Vagina (tissue), 2 donors: ENCODE measurements at regions not wholly inside any gene's neighbourhood (a gene's known extent, or its start where the extent isn't known, plus 50 kb on each side); places are given as distances from the start of the nearest gene placed in this dataset.

Source experiments
- DNase-seq, 2 donors: peaks; one replicate each; pipeline ENCODE4 v3.0.0-alpha.2; 2017; ENCODE audit errors: extremely low spot score in 2 of 2
- H3K27ac ChIP-seq: fragments of 200-600 bp; sonication (generic); one replicate; pipeline ENCODE4 v1.5.1; 2019
- H3K27me3 ChIP-seq: fragments of 200-600 bp; sonication (generic); one replicate; pipeline ENCODE4 v1.5.1; 2019
- H3K36me3 ChIP-seq, 2 donors: fragments of 200-600 bp; sonication (generic); one replicate each; pipeline ENCODE4 v1.5.1; 2017 to 2019
- H3K4me1 ChIP-seq: fragments of 200-600 bp; sonication (generic); one replicate; pipeline ENCODE4 v1.5.1; 2019
- H3K4me3 ChIP-seq, 2 donors: fragments of 200-600 bp; sonication (generic); 1 replicate in 1 of 2; 2 replicates in 1 of 2; pipeline ENCODE4 v1.5.1; 2016 to 2019
- H3K9me3 ChIP-seq: fragments of 200-600 bp; sonication (generic); one replicate; pipeline ENCODE4 v1.5.1; 2019
- POLR2A ChIP-seq, 2 donors: fragments of 450-650 bp; IDR thresholded peaks; one replicate each; pipeline ENCODE4 v1.6.1; 2017; ENCODE audit warnings: antibody characterized with exemption in 2 of 2, mild to moderate bottlenecking in 2 of 2, moderate library complexity in 2 of 2
- POLR2AphosphoS5 ChIP-seq, 2 donors: sonication (generic); formaldehyde crosslinking; IDR thresholded peaks; one replicate each; pipeline ENCODE4 v1.9.0; 2017; ENCODE audit warnings: antibody characterized with exemption in 2 of 2, mild to moderate bottlenecking in 2 of 2, low read depth in 1 of 2; ENCODE audit not compliant: insufficient read depth in 1 of 2
- intact Hi-C: fragments of 100-400 bp; cut with DNase I; formaldehyde crosslinking; loops from one replicate; pipeline ENCODE4 v1.15.1; 2023
- TF ChIP-seq, protein P1 (sequence below), 3 experiments: fragments of 450-650 bp in 2 of 3; fragments of 200-600 bp in 1 of 3; sonication (generic) in 1 of 3; IDR thresholded peaks; one replicate each; pipeline ENCODE4 v1.5.1; 2017 to 2019; ENCODE audit warnings: antibody characterized with exemption in 3 of 3, mild to moderate bottlenecking in 2 of 3, moderate library complexity in 2 of 3

DNA sequence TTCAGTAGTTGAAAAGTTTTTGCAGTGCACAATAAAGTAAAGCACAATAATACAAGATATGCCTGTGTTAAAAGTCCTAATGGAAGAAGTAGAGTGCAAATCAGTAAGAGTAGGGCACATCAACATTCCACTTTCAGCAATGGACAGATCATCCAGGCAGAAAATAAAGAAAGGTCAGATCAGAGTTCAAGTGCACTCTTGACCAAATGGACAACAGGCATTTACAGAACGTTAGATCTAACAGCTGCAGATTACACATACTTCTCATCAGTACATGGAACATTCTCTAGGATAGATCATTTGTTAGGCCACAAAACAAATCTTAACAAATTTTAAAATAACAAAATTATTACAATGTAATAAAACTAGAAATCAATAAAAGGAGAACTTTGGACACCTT, 1373.5 kb upstream of the PABPC4L start:
- Histone ChIP-seq H3K4me1 (no peaks in the 10 kb centered on the region), H3K27me3 (no peaks in the 10 kb centered on the region), H3K9me3 (no peaks in the 10 kb centered on the region), H3K4me3 (no peak overlapping the region), H3K36me3 (no peaks in the 10 kb centered on the region), H3K27ac (no peak overlapping the region)
- intact Hi-C loops, result no loop called here
- no peak for DNase-seq
- no peak for TF ChIP-seq POLR2AphosphoS5 (IDR thresholded peaks at IDR 0.05; ENCODE audit: insufficient read depth in 1 of 2, low read depth in 1 of 2)
- TF ChIP-seq, protein P1, sequence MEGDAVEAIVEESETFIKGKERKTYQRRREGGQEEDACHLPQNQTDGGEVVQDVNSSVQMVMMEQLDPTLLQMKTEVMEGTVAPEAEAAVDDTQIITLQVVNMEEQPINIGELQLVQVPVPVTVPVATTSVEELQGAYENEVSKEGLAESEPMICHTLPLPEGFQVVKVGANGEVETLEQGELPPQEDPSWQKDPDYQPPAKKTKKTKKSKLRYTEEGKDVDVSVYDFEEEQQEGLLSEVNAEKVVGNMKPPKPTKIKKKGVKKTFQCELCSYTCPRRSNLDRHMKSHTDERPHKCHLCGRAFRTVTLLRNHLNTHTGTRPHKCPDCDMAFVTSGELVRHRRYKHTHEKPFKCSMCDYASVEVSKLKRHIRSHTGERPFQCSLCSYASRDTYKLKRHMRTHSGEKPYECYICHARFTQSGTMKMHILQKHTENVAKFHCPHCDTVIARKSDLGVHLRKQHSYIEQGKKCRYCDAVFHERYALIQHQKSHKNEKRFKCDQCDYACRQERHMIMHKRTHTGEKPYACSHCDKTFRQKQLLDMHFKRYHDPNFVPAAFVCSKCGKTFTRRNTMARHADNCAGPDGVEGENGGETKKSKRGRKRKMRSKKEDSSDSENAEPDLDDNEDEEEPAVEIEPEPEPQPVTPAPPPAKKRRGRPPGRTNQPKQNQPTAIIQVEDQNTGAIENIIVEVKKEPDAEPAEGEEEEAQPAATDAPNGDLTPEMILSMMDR (IDR thresholded peaks at IDR 0.05), result no peak
- no peak for TF ChIP-seq POLR2A (IDR thresholded peaks at IDR 0.05)

DNA sequence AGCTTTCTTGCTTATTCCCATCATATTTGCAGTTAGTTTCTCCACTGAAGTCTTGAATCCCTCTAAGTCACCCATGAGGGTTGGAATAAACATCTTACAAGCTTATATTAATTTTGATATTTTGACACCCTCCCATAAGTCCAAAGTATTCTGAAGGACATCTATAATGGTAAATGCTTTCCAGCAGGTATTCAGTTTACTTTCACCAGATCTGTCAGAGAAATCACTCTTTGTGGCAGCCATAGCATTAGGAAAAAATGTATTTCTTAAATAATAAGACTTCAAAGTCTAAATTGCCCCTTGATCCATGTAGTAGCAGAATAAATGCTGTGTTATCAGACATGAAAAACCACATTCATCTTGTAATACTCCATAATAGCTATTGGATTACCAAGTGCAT, 1371.7 kb upstream of the PABPC4L start:
- H3K27me3 ChIP-seq, result no peaks in the 10 kb centered on the region
- no peak for TF ChIP-seq POLR2A (IDR thresholded peaks at IDR 0.05)
- no peak for TF ChIP-seq POLR2AphosphoS5 (IDR thresholded peaks at IDR 0.05; ENCODE audit: insufficient read depth in 1 of 2, low read depth in 1 of 2)
- TF ChIP-seq, protein P1 (IDR thresholded peaks at IDR 0.05), result no peak

DNA sequence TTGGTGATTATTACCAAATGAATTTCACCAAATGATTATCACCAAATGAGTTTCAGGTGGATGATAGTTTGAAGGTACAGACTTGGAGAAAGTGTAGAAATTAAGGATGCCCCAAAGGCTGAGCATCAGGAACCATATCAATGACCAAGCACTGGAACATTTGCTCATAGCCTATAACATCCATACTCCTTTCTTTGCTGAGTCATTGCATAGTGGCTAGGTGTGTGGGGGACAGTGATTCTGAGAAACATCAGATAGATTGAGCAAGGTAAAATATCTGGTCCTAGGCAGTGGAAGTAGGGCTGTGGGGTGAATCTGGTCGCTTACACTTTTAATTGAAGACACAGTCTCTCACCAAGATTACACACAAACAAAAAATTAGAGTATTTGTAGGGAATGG, 1362.5 kb upstream of the PABPC4L start:
- Histone ChIP-seq H3K36me3 (no peaks in the 10 kb centered on the region), H3K27me3 (no peaks in the 10 kb centered on the region), H3K4me1 (no peaks in the 10 kb centered on the region), H3K4me3 (no peak overlapping the region), H3K27ac (no peak overlapping the region), H3K9me3 (no peaks in the 10 kb centered on the region)
- TF ChIP-seq, protein P1 (IDR thresholded peaks at IDR 0.05), result no peak
- TF ChIP-seq POLR2AphosphoS5 (IDR thresholded peaks at IDR 0.05; ENCODE audit: insufficient read depth in 1 of 2, low read depth in 1 of 2) (no peak), POLR2A (IDR thresholded peaks at IDR 0.05) (no peak)
- intact Hi-C loops, result no loop called here
- no peak for DNase-seq

More for the DNA sequence above, 1371.7 kb upstream of the PABPC4L start:
- H3K4me1 ChIP-seq, result no peaks in the 10 kb centered on the region
- intact Hi-C loops, result no loop called here
- H3K36me3 ChIP-seq, result no peaks in the 10 kb centered on the region
- H3K4me3 ChIP-seq, result no peak overlapping the region
- H3K9me3 ChIP-seq, result no peaks in the 10 kb centered on the region
- no peak overlapping the region for H3K27ac ChIP-seq
- DNase-seq, result no peak

DNA sequence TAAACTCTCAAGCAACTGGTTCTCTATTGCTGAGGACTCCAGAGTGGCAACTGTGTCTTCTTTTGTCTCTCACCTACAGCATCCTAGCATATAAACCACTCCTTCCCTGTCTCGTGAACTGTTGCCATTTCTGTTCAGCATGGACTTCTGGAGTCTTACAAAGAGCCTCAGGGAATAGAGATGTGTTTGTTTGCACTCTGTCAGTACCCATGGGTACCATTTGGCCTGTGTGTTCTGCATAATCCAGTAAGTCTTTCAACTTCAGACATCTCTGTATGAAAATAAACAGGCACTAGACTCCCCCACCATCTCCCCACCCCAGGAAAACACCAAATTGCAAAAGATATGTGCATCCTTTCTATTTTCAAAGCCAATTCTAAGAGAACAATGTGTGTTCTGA, 1351.6 kb upstream of the PABPC4L start:
- Histone ChIP-seq H3K4me3 (no peak overlapping the region), H3K4me1 (no peaks in the 10 kb centered on the region), H3K27me3 (no peaks in the 10 kb centered on the region), H3K9me3 (no peaks in the 10 kb centered on the region), H3K27ac (no peak overlapping the region), H3K36me3 (no peaks in the 10 kb centered on the region)
- TF ChIP-seq POLR2A (IDR thresholded peaks at IDR 0.05) (no peak), POLR2AphosphoS5 (IDR thresholded peaks at IDR 0.05; ENCODE audit: insufficient read depth in 1 of 2, low read depth in 1 of 2) (no peak)
- TF ChIP-seq, protein P1 (IDR thresholded peaks at IDR 0.05), result no peak
- no peak for DNase-seq
- intact Hi-C loops, result no loop called here

DNA sequence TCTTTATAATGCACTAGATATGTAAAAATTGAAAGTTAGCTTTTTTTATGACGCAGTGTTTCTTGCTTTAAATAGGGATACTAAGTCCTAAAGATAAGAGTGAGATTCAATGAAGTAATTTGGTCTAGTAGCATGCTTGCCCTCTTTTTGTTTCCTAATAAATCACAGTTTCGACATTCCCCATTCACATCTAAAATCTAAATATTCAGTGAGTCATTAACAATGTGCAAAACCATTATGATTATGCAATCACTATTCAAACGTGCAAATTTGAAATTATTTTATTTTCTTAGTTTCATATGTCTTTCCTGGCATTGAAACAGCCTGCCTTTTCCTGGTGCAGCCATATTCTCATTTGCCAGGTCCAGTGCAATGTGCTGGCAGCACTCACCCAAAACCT, 1350.5 kb upstream of the PABPC4L start:
- DNase-seq, result no peak
- TF ChIP-seq POLR2AphosphoS5 (IDR thresholded peaks at IDR 0.05; ENCODE audit: insufficient read depth in 1 of 2, low read depth in 1 of 2), result no peak
- TF ChIP-seq POLR2A (IDR thresholded peaks at IDR 0.05), result no peak
- TF ChIP-seq, protein P1 (IDR thresholded peaks at IDR 0.05), result no peak
- no peaks in the 10 kb centered on the region for H3K36me3 ChIP-seq
- intact Hi-C loops, result no loop called here
- no peaks in the 10 kb centered on the region for H3K27me3 ChIP-seq
- no peaks in the 10 kb centered on the region for H3K4me1 ChIP-seq
- H3K27ac ChIP-seq, result no peak overlapping the region
- no peak overlapping the region for H3K4me3 ChIP-seq
- no peaks in the 10 kb centered on the region for H3K9me3 ChIP-seq
